ENCODE measurements at regions not wholly inside any gene's neighbourhood (a gene's known extent, or its start where the extent isn't known, plus 50 kb on each side); places are given as distances from the start of the nearest gene placed in this dataset.

DNA sequence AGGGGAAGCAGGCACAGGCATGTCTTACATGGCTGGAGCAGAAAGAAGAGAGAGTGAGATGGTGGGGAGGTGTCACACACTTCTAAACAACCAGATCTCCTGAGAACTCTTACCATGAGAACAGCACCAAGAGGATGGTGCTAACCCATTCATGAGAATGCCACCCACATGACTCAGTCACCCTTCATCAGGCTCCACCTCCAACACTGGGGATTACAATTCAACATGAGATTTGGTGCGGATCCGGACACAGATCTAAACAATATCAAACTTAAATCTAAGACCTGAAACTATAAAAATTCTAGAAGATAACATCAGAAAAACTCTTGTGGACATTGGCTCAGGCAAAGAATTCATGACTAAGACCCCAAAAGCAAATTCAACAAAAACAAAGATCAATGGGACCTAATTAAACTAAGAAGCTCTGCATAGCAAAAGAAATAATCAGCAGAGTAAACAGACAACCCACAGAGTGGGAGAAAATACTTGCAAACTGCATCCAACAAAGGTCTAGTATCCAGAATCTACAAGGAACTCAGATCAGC is 65.4 kb downstream of the SPATA31C2 start:
- no peaks in the 10 kb centered on the region for H3K9me3 ChIP-seq
- TF ChIP-seq, protein P1, sequence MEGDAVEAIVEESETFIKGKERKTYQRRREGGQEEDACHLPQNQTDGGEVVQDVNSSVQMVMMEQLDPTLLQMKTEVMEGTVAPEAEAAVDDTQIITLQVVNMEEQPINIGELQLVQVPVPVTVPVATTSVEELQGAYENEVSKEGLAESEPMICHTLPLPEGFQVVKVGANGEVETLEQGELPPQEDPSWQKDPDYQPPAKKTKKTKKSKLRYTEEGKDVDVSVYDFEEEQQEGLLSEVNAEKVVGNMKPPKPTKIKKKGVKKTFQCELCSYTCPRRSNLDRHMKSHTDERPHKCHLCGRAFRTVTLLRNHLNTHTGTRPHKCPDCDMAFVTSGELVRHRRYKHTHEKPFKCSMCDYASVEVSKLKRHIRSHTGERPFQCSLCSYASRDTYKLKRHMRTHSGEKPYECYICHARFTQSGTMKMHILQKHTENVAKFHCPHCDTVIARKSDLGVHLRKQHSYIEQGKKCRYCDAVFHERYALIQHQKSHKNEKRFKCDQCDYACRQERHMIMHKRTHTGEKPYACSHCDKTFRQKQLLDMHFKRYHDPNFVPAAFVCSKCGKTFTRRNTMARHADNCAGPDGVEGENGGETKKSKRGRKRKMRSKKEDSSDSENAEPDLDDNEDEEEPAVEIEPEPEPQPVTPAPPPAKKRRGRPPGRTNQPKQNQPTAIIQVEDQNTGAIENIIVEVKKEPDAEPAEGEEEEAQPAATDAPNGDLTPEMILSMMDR (IDR thresholded peaks at IDR 0.05) = no peak
- TF ChIP-seq EP300 (IDR thresholded peaks at IDR 0.05) (no peak), POLR2A (IDR thresholded peaks at IDR 0.05) (no peak), POLR2AphosphoS5 (IDR thresholded peaks at IDR 0.05) (no peak)

DNA sequence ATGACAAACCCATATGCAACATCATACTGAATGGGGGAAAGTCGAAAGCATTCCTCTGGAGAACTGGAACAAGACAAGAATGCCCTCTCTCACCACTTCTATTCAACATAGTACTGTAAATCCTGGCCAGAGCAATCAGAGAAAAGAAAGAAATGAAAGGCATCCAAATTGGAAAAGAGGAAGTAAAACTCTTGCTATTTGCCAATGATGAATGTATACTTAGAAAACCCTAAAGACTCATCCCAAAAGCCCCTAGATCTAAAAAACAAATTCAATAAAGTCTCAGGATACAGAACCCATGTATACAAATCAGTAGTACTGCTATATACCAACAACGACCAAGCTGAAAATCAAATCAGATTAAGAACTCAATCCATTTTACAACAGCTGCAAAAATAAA is 66.9 kb downstream of the SPATA31C2 start:
- no peak for DNase-seq (ENCODE audit: low spot score in 2 of 2)
- H3K27me3 ChIP-seq = peaks cover 5% of the 10 kb centered on the region
- no peaks in the 10 kb centered on the region for H3K36me3 ChIP-seq
- H3K4me1 ChIP-seq = peaks cover 9% of the 10 kb centered on the region
- WGBS = 81% methylated on average over 2 of the region's 2 CpGs
- TF ChIP-seq POLR2A (IDR thresholded peaks at IDR 0.05) (no peak), POLR2AphosphoS5 (IDR thresholded peaks at IDR 0.05) (no peak), EP300 (IDR thresholded peaks at IDR 0.05) (no peak)
- TF ChIP-seq, protein P1 (IDR thresholded peaks at IDR 0.05) = no peak
- H3K27ac ChIP-seq = no peak overlapping the region
- no peak overlapping the region for H3K4me3 ChIP-seq
- no peaks in the 10 kb centered on the region for H3K9me3 ChIP-seq

More for the DNA sequence above, 65.4 kb downstream of the SPATA31C2 start:
- no peak for DNase-seq (ENCODE audit: low spot score in 2 of 2)
- Histone ChIP-seq H3K4me3 (no peak overlapping the region), H3K27ac (no peak overlapping the region), H3K36me3 (no peaks in the 10 kb centered on the region), H3K4me1 (peaks cover 17% of the 10 kb centered on the region), H3K27me3 (peaks cover 5% of the 10 kb centered on the region)
- WGBS = 93% methylated on average over 2 of the region's 2 CpGs

DNA sequence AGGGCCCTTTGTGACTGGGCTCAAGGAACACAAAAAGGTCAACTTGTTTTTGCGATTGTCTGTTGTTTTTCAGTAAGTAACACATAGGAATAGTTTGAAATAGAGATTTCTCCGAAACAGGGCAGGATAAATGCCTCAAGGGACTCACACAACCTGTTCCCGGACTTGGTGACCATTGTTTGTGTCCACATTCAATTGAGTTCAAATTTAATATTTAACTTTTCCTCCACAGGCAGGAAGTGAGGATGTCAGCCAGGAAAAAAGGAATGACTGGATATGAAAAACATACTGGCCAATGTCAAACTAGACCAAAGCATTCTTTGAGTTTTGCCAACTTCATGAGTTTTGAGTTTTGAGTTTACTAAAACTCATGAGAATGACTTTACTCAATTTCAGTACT is 72.7 kb downstream of the SPATA31C2 start:
- WGBS = 79% methylated on average over 3 of the region's 3 CpGs
- Histone ChIP-seq H3K27me3 (no peaks in the 10 kb centered on the region), H3K4me3 (no peak overlapping the region), H3K36me3 (no peaks in the 10 kb centered on the region), H3K9me3 (no peaks in the 10 kb centered on the region), H3K4me1 (no peaks in the 10 kb centered on the region), H3K27ac (no peak overlapping the region)
- TF ChIP-seq EP300 (IDR thresholded peaks at IDR 0.05) = no peak
- no peak for TF ChIP-seq POLR2AphosphoS5 (IDR thresholded peaks at IDR 0.05)
- TF ChIP-seq, protein P1 (IDR thresholded peaks at IDR 0.05) = no peak
- no peak for DNase-seq (ENCODE audit: low spot score in 2 of 2)

DNA sequence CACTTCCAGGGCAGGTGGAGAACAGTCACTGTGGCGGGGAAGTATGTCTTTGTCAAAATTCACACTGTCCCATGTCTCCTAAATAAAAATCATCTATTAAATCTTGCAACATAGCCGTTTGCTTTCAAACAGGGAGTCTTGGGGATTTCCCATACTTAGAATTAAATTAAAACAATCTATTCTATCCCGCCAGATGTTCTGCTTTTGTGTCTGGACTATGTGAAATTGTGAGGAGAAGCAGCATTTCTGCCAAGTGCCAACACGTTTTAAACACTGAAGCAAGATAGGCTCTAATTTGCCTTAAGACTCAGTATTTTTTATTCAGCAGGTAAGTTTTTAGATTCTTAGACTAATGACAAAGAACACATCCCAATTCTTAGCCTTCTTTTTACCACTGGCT is 73.7 kb downstream of the SPATA31C2 start:
- no peaks in the 10 kb centered on the region for H3K4me1 ChIP-seq
- no peaks in the 10 kb centered on the region for H3K36me3 ChIP-seq
- 32% methylated on average over 4 of the region's 4 CpGs for WGBS
- no peak for TF ChIP-seq POLR2A (IDR thresholded peaks at IDR 0.05)
- no peak for TF ChIP-seq EP300 (IDR thresholded peaks at IDR 0.05)
- no peak for TF ChIP-seq POLR2AphosphoS5 (IDR thresholded peaks at IDR 0.05)
- TF ChIP-seq, protein P1 (IDR thresholded peaks at IDR 0.05) = no peak
- DNase-seq (ENCODE audit: low spot score in 2 of 2) = no peak
- no peak overlapping the region for H3K4me3 ChIP-seq
- no peaks in the 10 kb centered on the region for H3K27me3 ChIP-seq
- no peaks in the 10 kb centered on the region for H3K9me3 ChIP-seq
- H3K27ac ChIP-seq = no peak overlapping the region

DNA sequence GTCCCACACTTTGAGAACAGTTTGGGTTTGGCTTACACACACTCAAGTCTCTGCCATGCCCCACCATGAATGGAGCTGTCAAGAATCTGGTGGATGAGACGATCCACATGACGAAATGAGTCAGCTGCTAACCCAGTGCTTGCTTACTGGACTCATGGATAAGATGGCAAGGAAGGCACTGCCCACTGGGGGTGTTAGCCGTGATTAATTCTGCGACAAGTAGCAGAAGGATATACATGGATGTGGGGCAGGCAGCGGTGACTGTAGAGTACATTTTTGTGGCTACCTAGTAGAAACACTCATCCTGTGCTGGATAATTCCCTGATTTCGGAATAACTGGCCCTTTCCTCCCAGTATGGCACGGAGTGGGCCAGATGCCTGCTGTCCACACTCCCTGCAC is 77.5 kb downstream of the SPATA31C2 start:
- Histone ChIP-seq H3K27me3 (no peaks in the 10 kb centered on the region), H3K4me1 (no peaks in the 10 kb centered on the region), H3K27ac (no peak overlapping the region), H3K4me3 (no peak overlapping the region), H3K36me3 (no peaks in the 10 kb centered on the region), H3K9me3 (no peaks in the 10 kb centered on the region)
- TF ChIP-seq POLR2AphosphoS5 (IDR thresholded peaks at IDR 0.05) (no peak), EP300 (IDR thresholded peaks at IDR 0.05) (no peak), POLR2A (IDR thresholded peaks at IDR 0.05) (no peak)
- TF ChIP-seq, protein P1 (IDR thresholded peaks at IDR 0.05) = no peak
- WGBS = 93% methylated on average over 6 of the region's 7 CpGs
- DNase-seq (ENCODE audit: low spot score in 2 of 2) = no peak
